Activated B cell treated with CpG ODN at 0.5 μM for 24 hours (primary cell): ENCODE measurements at regions not wholly inside any gene's neighbourhood (a gene's known extent, or its start where the extent isn't known, plus 50 kb on each side); places are given as distances from the start of the nearest gene placed in this dataset.

Experiments
- ATAC-seq: fragments of 200-7000 bp; cut with Tn5 transposase; one replicate; pipeline ENCODE4 v1.10.0; 2021; ENCODE audit warnings: low read depth, mild to moderate bottlenecking, moderate library complexity
- CTCF ChIA-PET: fragments of 350-600 bp; sonication (Branson Sonifier 250); formaldehyde crosslinking; loops from one replicate; lab custom pipeline; 2021; ENCODE audit warnings: antibody characterized with exemption; lab: Charles Lee
- POLR2A ChIA-PET: fragments of 350-600 bp; sonication (Branson Sonifier 250); formaldehyde crosslinking; loops from one replicate; lab custom pipeline; 2021; ENCODE audit warnings: antibody characterized with exemption; lab: Charles Lee
- DNase-seq: peaks from one replicate; pipeline ENCODE4 v3.0.0; 2022
- H3K27ac Mint-ChIP-seq: one replicate; pipeline ENCODE4 v1.8.0; 2020; ENCODE audit warnings: mixed read lengths
- H3K27me3 Mint-ChIP-seq: one replicate; pipeline ENCODE4 v1.8.0; 2021; ENCODE audit warnings: mixed read lengths
- H3K36me3 Mint-ChIP-seq: one replicate; pipeline ENCODE4 v1.8.0; 2021; ENCODE audit warnings: low read depth, mixed read lengths
- H3K4me1 Mint-ChIP-seq: one replicate; pipeline ENCODE4 v1.8.0; 2021; ENCODE audit warnings: mixed read lengths
- H3K4me3 Mint-ChIP-seq: one replicate; pipeline ENCODE4 v1.8.0; 2020; ENCODE audit warnings: mild to moderate bottlenecking, mixed read lengths
- H3K9me3 Mint-ChIP-seq: one replicate; pipeline ENCODE4 v1.8.0; 2020; ENCODE audit warnings: mixed read lengths
- CTCF ChIP-seq: fragments of 200-600 bp; IDR thresholded peaks from one replicate; pipeline ENCODE4 v1.8.0; 2022; ENCODE audit warnings: antibody characterized with exemption, mild to moderate bottlenecking
- intact Hi-C: fragments of 100-400 bp; cut with micrococcal nuclease; formaldehyde crosslinking; loops from one replicate; pipeline ENCODE4 v1.15.1; 2024

GRCh38 chr3:66751842-66752241, 246.3 kb upstream of the KBTBD8 start:
- Mint-ChIP-seq H3K9me3 (no peaks in the 10 kb centered on the region), H3K4me3 (no peak overlapping the region), H3K36me3 (no peaks in the 10 kb centered on the region), H3K27me3 (peaks cover 15% of the 10 kb centered on the region), H3K27ac (no peak overlapping the region), H3K4me1 (no peaks in the 10 kb centered on the region)
- no peak for TF ChIP-seq CTCF
- intact Hi-C loops: no loop called here
- DNase-seq (no peak), ATAC-seq (no peak)
- ChIA-PET CTCF (no interaction called here), POLR2A (no interaction called here)

- ChIA-PET CTCF (no interaction called here), POLR2A (no interaction called here)
- intact Hi-C loops: no loop called here
- no peak for TF ChIP-seq CTCF
- Mint-ChIP-seq H3K4me3 (no peak overlapping the region), H3K36me3 (no peaks in the 10 kb centered on the region), H3K9me3 (no peaks in the 10 kb centered on the region), H3K4me1 (no peaks in the 10 kb centered on the region), H3K27ac (no peak overlapping the region), H3K27me3 (peaks cover 9% of the 10 kb centered on the region)
- DNase-seq (no peak), ATAC-seq (no peak)
Measured at GRCh38 chr3:66753670-66754069, 244.4 kb upstream of the KBTBD8 start.

DNA sequence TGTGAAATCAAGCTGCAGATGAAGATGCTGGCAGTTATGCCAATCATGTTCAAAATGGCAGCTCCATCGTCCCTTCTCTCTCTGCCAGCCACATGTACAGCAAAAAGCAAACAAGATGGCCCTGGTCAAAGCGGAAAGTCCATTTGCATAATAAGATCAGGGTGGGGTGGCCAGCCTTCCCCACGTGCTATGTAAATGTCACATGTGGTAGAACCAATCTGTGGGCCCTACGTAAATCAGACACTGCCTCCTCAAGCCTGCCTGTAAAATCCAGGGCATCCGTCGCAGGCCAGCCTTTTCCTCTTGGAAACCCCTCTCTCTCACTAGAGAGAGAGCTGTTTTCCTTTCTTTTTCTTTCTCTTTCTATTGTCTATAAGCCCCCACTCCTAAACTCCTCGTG, 243.5 kb upstream of the KBTBD8 start:
- CTCF ChIA-PET: no interaction called here

GRCh38 chr3:66755924-66756323, 242.2 kb upstream of the KBTBD8 start:
- intact Hi-C loops: no loop called here
- TF ChIP-seq CTCF: no peak
- POLR2A ChIA-PET: no interaction called here
- no peaks in the 10 kb centered on the region for H3K9me3 Mint-ChIP-seq
- no peaks in the 10 kb centered on the region for H3K36me3 Mint-ChIP-seq
- no peak for ATAC-seq
- CTCF ChIA-PET: no interaction called here
- DNase-seq: no peak
- H3K4me1 Mint-ChIP-seq: no peaks in the 10 kb centered on the region
- H3K27ac Mint-ChIP-seq: no peak overlapping the region
- H3K27me3 Mint-ChIP-seq: peaks cover 8% of the 10 kb centered on the region
- no peak overlapping the region for H3K4me3 Mint-ChIP-seq

More for the DNA sequence above, 243.5 kb upstream of the KBTBD8 start:
- H3K9me3 Mint-ChIP-seq: no peaks in the 10 kb centered on the region
- H3K27me3 Mint-ChIP-seq: peaks cover 10% of the 10 kb centered on the region
- ATAC-seq (no peak), DNase-seq (no peak)
- H3K36me3 Mint-ChIP-seq: no peaks in the 10 kb centered on the region
- H3K4me1 Mint-ChIP-seq: no peaks in the 10 kb centered on the region
- H3K27ac Mint-ChIP-seq: no peak overlapping the region
- intact Hi-C loops: no loop called here
- TF ChIP-seq CTCF: no peak
- H3K4me3 Mint-ChIP-seq: no peak overlapping the region
- POLR2A ChIA-PET: no interaction called here

DNA sequence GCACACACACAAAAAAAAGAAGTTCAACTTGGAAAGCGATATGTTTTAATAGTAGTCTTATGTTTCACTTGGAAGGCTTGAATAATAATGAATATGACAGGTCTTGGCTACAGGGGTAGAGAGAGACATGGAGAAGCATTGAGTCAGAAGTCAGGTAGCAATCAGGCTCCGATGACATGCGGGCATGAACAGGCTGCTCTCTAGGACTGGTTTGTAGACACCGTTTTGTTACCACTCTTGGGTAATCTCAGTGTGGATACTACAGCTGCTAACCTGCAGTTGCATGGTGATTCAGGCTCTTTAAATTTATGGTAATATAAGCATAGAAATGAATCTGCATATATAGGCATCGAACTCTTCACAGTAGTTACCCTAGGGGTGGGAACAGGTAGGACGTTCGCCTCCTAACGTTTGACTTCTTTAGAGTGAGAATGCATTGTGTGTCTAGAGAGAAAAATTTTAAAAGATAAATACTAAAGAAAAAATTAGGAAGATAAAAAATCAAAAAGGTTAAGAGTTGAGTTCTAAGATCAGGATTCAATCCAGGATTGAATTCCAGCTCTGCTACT, 241.6 kb upstream of the KBTBD8 start:
- H3K4me1 Mint-ChIP-seq: no peaks in the 10 kb centered on the region
- DNase-seq: no peak
- POLR2A ChIA-PET: no interaction called here
- no peaks in the 10 kb centered on the region for H3K36me3 Mint-ChIP-seq
- no peaks in the 10 kb centered on the region for H3K9me3 Mint-ChIP-seq
- no peak for TF ChIP-seq CTCF
- ATAC-seq: no peak
- H3K27me3 Mint-ChIP-seq: peaks cover 8% of the 10 kb centered on the region
- H3K27ac Mint-ChIP-seq: no peak overlapping the region
- CTCF ChIA-PET: no interaction called here
- no peak overlapping the region for H3K4me3 Mint-ChIP-seq
- intact Hi-C loops: no loop called here
